ENCODE measurements at regions not wholly inside any gene's neighbourhood (a gene's known extent, or its start where the extent isn't known, plus 50 kb on each side); places are given as distances from the start of the nearest gene placed in this dataset.

DNA sequence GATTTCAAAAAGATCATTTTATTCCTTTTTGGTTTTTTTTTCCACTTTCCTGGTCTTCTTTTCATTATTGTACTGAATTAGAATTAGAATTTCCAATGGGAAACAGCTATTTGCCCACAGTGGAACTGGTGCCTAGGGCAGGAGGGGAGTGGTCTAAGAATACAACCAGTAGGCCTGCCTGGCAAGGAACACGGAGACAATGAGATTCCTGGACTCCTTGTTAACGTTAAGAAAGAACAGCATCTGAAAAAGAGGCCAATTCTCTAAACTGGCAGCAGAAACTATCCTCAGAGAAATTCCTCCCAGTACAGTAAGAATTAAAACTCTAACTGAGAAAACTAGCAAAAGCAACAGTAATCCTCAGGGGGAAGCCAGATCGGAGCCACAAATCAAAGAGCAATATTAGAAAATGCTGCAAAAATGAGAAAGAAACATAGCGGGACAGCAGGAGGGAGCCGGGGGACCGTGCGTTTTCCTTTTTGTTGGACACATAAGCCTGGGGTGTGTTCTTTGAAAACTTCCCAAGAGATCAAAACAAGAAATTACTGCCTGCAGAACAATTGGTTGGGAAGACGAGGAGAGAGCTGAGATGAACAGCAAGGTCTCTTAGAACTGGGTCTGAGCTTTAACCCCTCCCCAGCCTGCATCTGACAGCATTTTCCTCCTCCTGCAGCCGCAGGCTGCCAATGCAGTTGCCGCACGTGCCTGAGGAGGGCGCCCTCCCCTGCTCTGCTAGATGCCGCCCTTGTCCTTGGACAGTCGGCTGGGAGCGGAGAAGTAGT is 776.0 kb downstream of the TSN start:
- Mint-ChIP-seq H3K27me3 (ENCODE audit: insufficient read depth, low read depth) (peaks cover 5% of the 10 kb centered on the region), H3K4me3 (no peak overlapping the region), H3K9me3 (no peaks in the 10 kb centered on the region), H3K36me3 (no peaks in the 10 kb centered on the region), H3K4me1 (peaks cover 13% of the 10 kb centered on the region), H3K27ac (peak overlapping the region; percentile 50)
- Histone ChIP-seq H3K9ac (no peak overlapping the region), H3K4me1 (peaks cover 14% of the 10 kb centered on the region), H3K4me3 (no peak overlapping the region), H4K20me1 (ENCODE audit: low read depth) (no peaks in the 10 kb centered on the region), H3K9me3 (ENCODE audit: low read depth) (no peaks in the 10 kb centered on the region), H3F3A (ENCODE audit: low read depth) (peaks cover 9% of the 10 kb centered on the region), H2AFZ (replicated peaks) (peak overlapping the region; percentile 92), H3K27me3 (no peaks in the 10 kb centered on the region), H3K4me2 (peak overlapping the region; percentile 55), H3K36me3 (no peaks in the 10 kb centered on the region), H3K79me2 (ENCODE audit: low read depth) (no peaks in the 10 kb centered on the region), H3K27ac (peak overlapping the region; percentile 27)
- DNase-seq (ENCODE audit: low spot score): peak; percentile 68
- TF ChIP-seq EZH2phosphoT487 (IDR thresholded peaks at IDR 0.05) (no peak), EZH2 (IDR thresholded peaks at IDR 0.05) (no peak)
- TF ChIP-seq, protein P1, sequence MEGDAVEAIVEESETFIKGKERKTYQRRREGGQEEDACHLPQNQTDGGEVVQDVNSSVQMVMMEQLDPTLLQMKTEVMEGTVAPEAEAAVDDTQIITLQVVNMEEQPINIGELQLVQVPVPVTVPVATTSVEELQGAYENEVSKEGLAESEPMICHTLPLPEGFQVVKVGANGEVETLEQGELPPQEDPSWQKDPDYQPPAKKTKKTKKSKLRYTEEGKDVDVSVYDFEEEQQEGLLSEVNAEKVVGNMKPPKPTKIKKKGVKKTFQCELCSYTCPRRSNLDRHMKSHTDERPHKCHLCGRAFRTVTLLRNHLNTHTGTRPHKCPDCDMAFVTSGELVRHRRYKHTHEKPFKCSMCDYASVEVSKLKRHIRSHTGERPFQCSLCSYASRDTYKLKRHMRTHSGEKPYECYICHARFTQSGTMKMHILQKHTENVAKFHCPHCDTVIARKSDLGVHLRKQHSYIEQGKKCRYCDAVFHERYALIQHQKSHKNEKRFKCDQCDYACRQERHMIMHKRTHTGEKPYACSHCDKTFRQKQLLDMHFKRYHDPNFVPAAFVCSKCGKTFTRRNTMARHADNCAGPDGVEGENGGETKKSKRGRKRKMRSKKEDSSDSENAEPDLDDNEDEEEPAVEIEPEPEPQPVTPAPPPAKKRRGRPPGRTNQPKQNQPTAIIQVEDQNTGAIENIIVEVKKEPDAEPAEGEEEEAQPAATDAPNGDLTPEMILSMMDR (IDR thresholded peaks at IDR 0.05): peak; percentile 74

DNA sequence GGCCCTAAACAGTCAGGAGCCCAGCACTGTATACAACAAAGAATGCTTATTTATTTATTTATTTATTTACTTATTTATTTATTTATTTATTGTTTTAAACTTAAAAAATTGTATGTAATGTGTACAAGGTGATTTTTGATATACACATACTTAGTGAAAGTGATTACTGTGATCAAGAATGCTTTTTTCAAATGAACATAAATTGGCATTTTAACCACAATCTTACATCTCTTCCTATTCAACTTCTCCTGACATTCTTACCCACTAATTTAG is 776.6 kb downstream of the TSN start:
- H3K27ac Mint-ChIP-seq: no peak overlapping the region
- H3K9ac ChIP-seq: no peak overlapping the region
- no peaks in the 10 kb centered on the region for H3K79me2 ChIP-seq (ENCODE audit: low read depth)
- H3K4me1 ChIP-seq: peaks cover 14% of the 10 kb centered on the region
- peaks cover 9% of the 10 kb centered on the region for H3F3A ChIP-seq (ENCODE audit: low read depth)
- H3K27me3 Mint-ChIP-seq (ENCODE audit: insufficient read depth, low read depth): peaks cover 5% of the 10 kb centered on the region
- no peak overlapping the region for H3K27ac ChIP-seq
- no peaks in the 10 kb centered on the region for H3K27me3 ChIP-seq
- H2AFZ ChIP-seq (replicated peaks): no peak overlapping the region
- no peaks in the 10 kb centered on the region for H4K20me1 ChIP-seq (ENCODE audit: low read depth)
- H3K36me3 Mint-ChIP-seq: no peaks in the 10 kb centered on the region
- H3K4me3 ChIP-seq: no peak overlapping the region
- no peaks in the 10 kb centered on the region for H3K9me3 Mint-ChIP-seq
- no peak for DNase-seq (ENCODE audit: low spot score)
- TF ChIP-seq EZH2 (IDR thresholded peaks at IDR 0.05) (no peak), EZH2phosphoT487 (IDR thresholded peaks at IDR 0.05) (no peak)
- TF ChIP-seq, protein P1 (IDR thresholded peaks at IDR 0.05): no peak
- no peak overlapping the region for H3K4me3 Mint-ChIP-seq
- H3K9me3 ChIP-seq (ENCODE audit: low read depth): no peaks in the 10 kb centered on the region
- H3K4me1 Mint-ChIP-seq: peaks cover 13% of the 10 kb centered on the region
- H3K36me3 ChIP-seq: no peaks in the 10 kb centered on the region
- H3K4me2 ChIP-seq: no peak overlapping the region

DNA sequence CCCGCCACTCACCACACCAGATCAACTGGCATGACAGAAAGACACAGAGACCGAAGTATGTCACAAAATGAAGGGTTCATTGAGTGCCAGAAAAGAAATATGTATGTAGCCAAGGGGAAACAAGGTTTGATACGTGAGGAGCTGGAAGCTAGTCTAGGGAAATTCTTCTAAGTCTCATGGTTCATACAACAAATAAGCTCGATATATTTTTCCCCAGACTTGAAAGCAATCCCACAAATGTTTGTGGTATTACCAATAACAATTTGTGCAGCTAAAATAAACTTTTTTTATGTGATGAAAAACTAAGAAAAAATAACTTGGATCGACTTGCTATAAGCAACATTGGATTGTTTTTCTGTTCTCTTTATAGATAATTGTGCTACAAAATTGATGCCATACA is 777.0 kb downstream of the TSN start:
- Mint-ChIP-seq H3K4me1 (peaks cover 13% of the 10 kb centered on the region), H3K9me3 (no peaks in the 10 kb centered on the region), H3K36me3 (no peaks in the 10 kb centered on the region), H3K4me3 (no peak overlapping the region), H3K27me3 (ENCODE audit: insufficient read depth, low read depth) (peaks cover 5% of the 10 kb centered on the region), H3K27ac (no peak overlapping the region)
- Histone ChIP-seq H3K9ac (no peak overlapping the region), H3K27ac (no peak overlapping the region), H3K4me3 (no peak overlapping the region), H3K4me1 (peaks cover 14% of the 10 kb centered on the region), H3K27me3 (no peaks in the 10 kb centered on the region), H3K9me3 (ENCODE audit: low read depth) (no peaks in the 10 kb centered on the region), H3K36me3 (no peaks in the 10 kb centered on the region), H2AFZ (replicated peaks) (no peak overlapping the region), H3K79me2 (ENCODE audit: low read depth) (no peaks in the 10 kb centered on the region), H4K20me1 (ENCODE audit: low read depth) (no peaks in the 10 kb centered on the region), H3F3A (ENCODE audit: low read depth) (peaks cover 9% of the 10 kb centered on the region), H3K4me2 (no peak overlapping the region)
- DNase-seq (ENCODE audit: low spot score): no peak
- TF ChIP-seq, protein P1 (IDR thresholded peaks at IDR 0.05): no peak

Measured in neural progenitor cell (in vitro differentiated cells).